ENCODE measurements at regions not wholly inside any gene's neighbourhood (a gene's known extent, or its start where the extent isn't known, plus 50 kb on each side); places are given as distances from the start of the nearest gene placed in this dataset.

GRCh38 chr10:2679646-2680045 is 387.7 kb upstream of the PFKP start:
- no peaks in the 10 kb centered on the region for H3K36me3 Mint-ChIP-seq (ENCODE audit: insufficient read depth)
- peaks cover 2% of the 10 kb centered on the region for H3K27me3 Mint-ChIP-seq
- no peaks in the 10 kb centered on the region for H3K9me3 Mint-ChIP-seq (ENCODE audit: low read depth)
- no peak for TF ChIP-seq CTCF (IDR thresholded peaks at IDR 0.05; ENCODE audit: unreplicated experiment)
- no peak overlapping the region for H3K27ac Mint-ChIP-seq
- H3K4me1 Mint-ChIP-seq (ENCODE audit: low read depth) = no peaks in the 10 kb centered on the region
- H3K4me3 Mint-ChIP-seq (ENCODE audit: low read depth) = no peak overlapping the region
- DNase-seq (ENCODE audit: low spot score, unreplicated experiment) = no peak

GRCh38 chr10:2676455-2676854 is 390.9 kb upstream of the PFKP start:
- H3K4me3 Mint-ChIP-seq (ENCODE audit: low read depth) = no peak overlapping the region
- H3K27me3 Mint-ChIP-seq = no peaks in the 10 kb centered on the region
- no peaks in the 10 kb centered on the region for H3K36me3 Mint-ChIP-seq (ENCODE audit: insufficient read depth)
- H3K4me1 Mint-ChIP-seq (ENCODE audit: low read depth) = no peaks in the 10 kb centered on the region
- H3K27ac Mint-ChIP-seq = no peak overlapping the region
- no peak for TF ChIP-seq CTCF (IDR thresholded peaks at IDR 0.05; ENCODE audit: unreplicated experiment)
- no peak for DNase-seq (ENCODE audit: low spot score, unreplicated experiment)
- H3K9me3 Mint-ChIP-seq (ENCODE audit: low read depth) = no peaks in the 10 kb centered on the region

GRCh38 chr10:2674451-2674850 is 392.9 kb upstream of the PFKP start:
- no peak overlapping the region for H3K27ac Mint-ChIP-seq
- H3K36me3 Mint-ChIP-seq (ENCODE audit: insufficient read depth) = no peaks in the 10 kb centered on the region
- H3K9me3 Mint-ChIP-seq (ENCODE audit: low read depth) = no peaks in the 10 kb centered on the region
- no peaks in the 10 kb centered on the region for H3K27me3 Mint-ChIP-seq
- H3K4me1 Mint-ChIP-seq (ENCODE audit: low read depth) = no peaks in the 10 kb centered on the region
- TF ChIP-seq CTCF (IDR thresholded peaks at IDR 0.05; ENCODE audit: unreplicated experiment) = no peak
- no peak for DNase-seq (ENCODE audit: low spot score, unreplicated experiment)
- no peak overlapping the region for H3K4me3 Mint-ChIP-seq (ENCODE audit: low read depth)

DNA sequence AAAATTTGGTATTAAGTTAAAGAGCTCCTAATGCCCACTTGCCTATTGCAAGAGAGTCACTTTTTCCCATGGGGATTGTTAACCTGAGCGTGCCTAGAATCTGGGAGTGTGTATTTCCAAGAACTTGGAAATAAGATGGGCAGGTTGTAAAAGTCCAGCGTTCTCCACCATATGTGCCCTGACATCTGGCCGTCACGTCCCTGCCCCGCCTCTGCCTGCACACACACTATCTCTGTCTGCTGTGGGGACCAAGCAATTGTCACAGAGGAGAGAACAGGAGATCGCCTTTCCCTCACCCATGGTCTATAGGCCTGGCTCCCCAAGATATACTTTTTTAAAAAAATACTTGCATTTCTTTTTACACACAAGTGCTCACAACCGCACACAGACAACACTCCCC is 396.5 kb upstream of the PFKP start:
- TF ChIP-seq CTCF (IDR thresholded peaks at IDR 0.05; ENCODE audit: unreplicated experiment) = no peak
- H3K4me1 Mint-ChIP-seq (ENCODE audit: low read depth) = no peaks in the 10 kb centered on the region
- no peaks in the 10 kb centered on the region for H3K27me3 Mint-ChIP-seq
- H3K36me3 Mint-ChIP-seq (ENCODE audit: insufficient read depth) = no peaks in the 10 kb centered on the region
- peaks cover 4% of the 10 kb centered on the region for H3K9me3 Mint-ChIP-seq (ENCODE audit: low read depth)
- DNase-seq (ENCODE audit: low spot score, unreplicated experiment) = no peak
- H3K27ac Mint-ChIP-seq = no peak overlapping the region
- no peak overlapping the region for H3K4me3 Mint-ChIP-seq (ENCODE audit: low read depth)

DNA sequence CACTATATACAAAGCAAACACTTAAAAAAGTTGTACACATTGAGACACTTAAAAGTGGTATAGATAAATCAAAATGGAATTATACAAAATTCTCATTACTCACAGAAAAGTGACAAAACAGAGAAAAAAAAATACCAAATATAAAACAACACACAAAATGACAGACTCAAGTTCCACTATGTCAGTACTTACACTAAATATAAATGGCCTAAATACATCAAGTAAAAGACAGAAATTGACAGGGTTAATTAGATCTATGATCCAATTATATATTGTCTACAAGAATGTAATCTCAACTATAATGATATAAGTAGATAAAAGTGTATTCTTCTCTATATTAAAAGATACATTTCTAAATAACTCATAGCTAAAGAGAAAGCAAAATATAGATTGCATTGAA is 401.6 kb upstream of the PFKP start:
- Mint-ChIP-seq H3K4me1 (ENCODE audit: low read depth) (no peaks in the 10 kb centered on the region), H3K27me3 (no peaks in the 10 kb centered on the region), H3K4me3 (ENCODE audit: low read depth) (no peak overlapping the region), H3K27ac (no peak overlapping the region), H3K36me3 (ENCODE audit: insufficient read depth) (no peaks in the 10 kb centered on the region), H3K9me3 (ENCODE audit: low read depth) (peaks cover 9% of the 10 kb centered on the region)
- no peak for TF ChIP-seq CTCF (IDR thresholded peaks at IDR 0.05; ENCODE audit: unreplicated experiment)
- DNase-seq (ENCODE audit: low spot score, unreplicated experiment) = no peak
